ENCODE measurements at regions not wholly inside any gene's neighbourhood (a gene's known extent, or its start where the extent isn't known, plus 50 kb on each side); places are given as distances from the start of the nearest gene placed in this dataset.

- no peaks in the 10 kb centered on the region for H3K27me3 ChIP-seq (ENCODE audit: control insufficient read depth, insufficient read depth, low read length)
- no peak overlapping the region for H3K4ac ChIP-seq (ENCODE audit: low read depth, low read length)
- H2BK5ac ChIP-seq (ENCODE audit: low read depth, low read length, poor library complexity, severe bottlenecking): no peak overlapping the region
- ChIA-PET CTCF (no interaction called here), POLR2A (ENCODE audit: unreplicated experiment) (no interaction called here)
- no peak overlapping the region for H3K18ac ChIP-seq (ENCODE audit: low read depth, low read length)
- H2BK15ac ChIP-seq (ENCODE audit: low read depth, low read length): no peak overlapping the region
- H2BK120ac ChIP-seq (ENCODE audit: low read depth, low read length): no peak overlapping the region
- dilution Hi-C loops (cut with HindIII; ENCODE audit: low sequenced_read_pairs, unreplicated experiment) (no loop called here), intact Hi-C loops (cut with micrococcal nuclease) (no loop called here), in situ Hi-C loops (cut with MboI; ENCODE audit: low sequenced_read_pairs) (no loop called here)
- H4K5ac ChIP-seq (ENCODE audit: low read depth, low read length): no peak overlapping the region
- H4K91ac ChIP-seq (ENCODE audit: insufficient read depth, low read depth, low read length): no peak overlapping the region
- H3K14ac ChIP-seq (replicated peaks; ENCODE audit: low read depth, low read length): no peak overlapping the region
- H2AK9ac ChIP-seq (replicated peaks; ENCODE audit: low read depth, low read length, poor library complexity): no peak overlapping the region
- H3K4me1 ChIP-seq (ENCODE audit: control insufficient read depth, insufficient read depth, low read length): no peaks in the 10 kb centered on the region
- no peaks in the 10 kb centered on the region for H3K36me3 ChIP-seq (ENCODE audit: control insufficient read depth, insufficient read depth, low read length)
- no peak overlapping the region for H2AK5ac ChIP-seq (ENCODE audit: low read depth, low read length)
- H2BK20ac ChIP-seq (ENCODE audit: low read depth, low read length): no peak overlapping the region
- no peak overlapping the region for H3K9ac ChIP-seq (ENCODE audit: low read depth, low read length)
- no peak overlapping the region for H3K4me2 ChIP-seq (ENCODE audit: low read depth, low read length)
- no peak overlapping the region for H3K4me3 ChIP-seq (ENCODE audit: insufficient read depth, low read depth, low read length)
- H4K20me1 ChIP-seq (ENCODE audit: insufficient read depth, low read length): no peaks in the 10 kb centered on the region
- H3K79me1 ChIP-seq (ENCODE audit: low read depth in 1 of 2, low read length in 2 of 2): no peaks in the 10 kb centered on the region
- H3K27ac ChIP-seq (ENCODE audit: insufficient read depth, low read length): no peak overlapping the region
- no peak for TF ChIP-seq MAZ (IDR thresholded peaks at IDR 0.05; ENCODE audit: borderline replicate concordance, low read depth, low read length)
- TF ChIP-seq SMC3 (IDR thresholded peaks at IDR 0.05; ENCODE audit: low read depth, low read length): no peak
- TF ChIP-seq USF2 (IDR thresholded peaks at IDR 0.05; ENCODE audit: low read depth, low read length): no peak
- no peak for TF ChIP-seq RFX5 (IDR thresholded peaks at IDR 0.05; ENCODE audit: low read depth, low read length)
- no peak for TF ChIP-seq RAD21 (IDR thresholded peaks at IDR 0.05; ENCODE audit: low read length)
- H2AFZ ChIP-seq (replicated peaks; ENCODE audit: low read length, poor library complexity): no peak overlapping the region
- no TSS peak for BruUV-seq (replicated peaks)
- no peak overlapping the region for H3K56ac ChIP-seq (ENCODE audit: extremely low read depth, insufficient read depth, low read length)
- no peak overlapping the region for H4K8ac ChIP-seq (ENCODE audit: low read depth in 2 of 2, low read length in 2 of 2)
- DNase-seq (no peak), ATAC-seq (ENCODE audit: low read depth) (no peak)
- no peaks in the 10 kb centered on the region for H3K9me1 ChIP-seq (ENCODE audit: insufficient read depth, low read length)
- no CpG with 5 or more reads among the region's 4 CpGs for WGBS, 2 experiments (ENCODE audit: extremely low coverage in 2 of 2, insufficient read length in 1 of 2)
- no peaks in the 10 kb centered on the region for H3K9me3 ChIP-seq (ENCODE audit: control insufficient read depth, insufficient read depth, low read length)
- no peak overlapping the region for H3K23ac ChIP-seq (ENCODE audit: low read depth, low read length)
These were observed 559.5 kb upstream of the SEMA6D start for GRCh38 chr15:47157827-47158226.

All from IMR-90 (cell line).